OCI-LY7 (cell line): ENCODE measurements at regions not wholly inside any gene's neighbourhood (a gene's known extent, or its start where the extent isn't known, plus 50 kb on each side); places are given as distances from the start of the nearest gene placed in this dataset.

Experiments used
- EZH2phosphoT487 ChIP-seq: fragments of 200-600 bp; sonication (generic); IDR thresholded peaks from 2 replicates; pipeline ENCODE4 v1.6.1; 2018; ENCODE audit warnings: low read depth, borderline replicate concordance, mild to moderate bottlenecking, mixed run types, antibody characterized with exemption, low read length, moderate library complexity, mixed read lengths
- TF ChIP-seq, protein P1 (sequence below): fragments of 200-600 bp; sonication (generic); conservative IDR thresholded peaks from 2 replicates; pipeline ENCODE4 v1.5.1; 2014; ENCODE audit warnings: mild to moderate bottlenecking, antibody characterized with exemption, low read length, moderate library complexity, mixed read lengths

DNA sequence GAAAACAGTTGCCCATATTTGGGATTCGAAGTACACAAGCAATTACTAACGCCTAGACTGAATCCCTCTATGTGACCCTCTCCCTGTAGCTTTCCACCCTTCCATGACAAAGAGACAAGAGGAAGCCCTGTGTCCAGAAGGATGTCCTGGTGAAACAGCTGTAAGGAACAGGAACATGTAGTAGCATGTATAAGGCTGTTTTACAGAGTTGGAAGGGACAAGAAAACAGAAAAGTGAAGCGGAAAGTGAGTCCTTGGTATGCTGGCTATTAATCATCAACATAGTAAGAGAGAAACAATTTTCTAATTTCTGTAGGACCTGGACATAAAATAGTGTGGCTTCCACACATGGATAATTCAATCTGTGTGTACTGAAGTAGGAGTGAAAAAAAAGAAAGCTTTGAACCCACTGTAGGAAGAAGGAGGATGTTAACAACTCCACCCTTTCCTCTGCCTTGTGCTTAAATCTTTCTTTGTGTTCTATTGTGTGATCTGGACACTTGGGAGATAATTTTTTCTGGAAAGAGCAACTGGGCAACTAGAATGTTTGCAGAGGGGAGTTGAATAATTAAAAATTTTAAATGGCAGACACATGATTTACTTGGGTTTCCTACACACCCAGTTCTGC is 162.3 kb upstream of the ZSWIM2 start:
- TF ChIP-seq, protein P1, sequence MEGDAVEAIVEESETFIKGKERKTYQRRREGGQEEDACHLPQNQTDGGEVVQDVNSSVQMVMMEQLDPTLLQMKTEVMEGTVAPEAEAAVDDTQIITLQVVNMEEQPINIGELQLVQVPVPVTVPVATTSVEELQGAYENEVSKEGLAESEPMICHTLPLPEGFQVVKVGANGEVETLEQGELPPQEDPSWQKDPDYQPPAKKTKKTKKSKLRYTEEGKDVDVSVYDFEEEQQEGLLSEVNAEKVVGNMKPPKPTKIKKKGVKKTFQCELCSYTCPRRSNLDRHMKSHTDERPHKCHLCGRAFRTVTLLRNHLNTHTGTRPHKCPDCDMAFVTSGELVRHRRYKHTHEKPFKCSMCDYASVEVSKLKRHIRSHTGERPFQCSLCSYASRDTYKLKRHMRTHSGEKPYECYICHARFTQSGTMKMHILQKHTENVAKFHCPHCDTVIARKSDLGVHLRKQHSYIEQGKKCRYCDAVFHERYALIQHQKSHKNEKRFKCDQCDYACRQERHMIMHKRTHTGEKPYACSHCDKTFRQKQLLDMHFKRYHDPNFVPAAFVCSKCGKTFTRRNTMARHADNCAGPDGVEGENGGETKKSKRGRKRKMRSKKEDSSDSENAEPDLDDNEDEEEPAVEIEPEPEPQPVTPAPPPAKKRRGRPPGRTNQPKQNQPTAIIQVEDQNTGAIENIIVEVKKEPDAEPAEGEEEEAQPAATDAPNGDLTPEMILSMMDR: no peak
- no peak for TF ChIP-seq EZH2phosphoT487
